Hematopoietic multipotent progenitor cell treated with erythropoietin and hydrocortisone succinate and interleukin-3 and kit ligand, for 6 days (in vitro differentiated cells): ENCODE measurements at regions not wholly inside any gene's neighbourhood (a gene's known extent, or its start where the extent isn't known, plus 50 kb on each side); places are given as distances from the start of the nearest gene placed in this dataset.
"Not testable (repeated sequence)": the region's sequence is repeated elsewhere in the genome, so short reads cannot be mapped to it uniquely, and the experiment has no call there.

Experiments used
- DNase-seq: peaks from one replicate; pipeline ENCODE4 v3.0.0-alpha.2; 2015

- no peak for DNase-seq
Measured at GRCh38 chr6:90463359-90463758, 123.5 kb downstream of the MAP3K7 start.

DNA sequence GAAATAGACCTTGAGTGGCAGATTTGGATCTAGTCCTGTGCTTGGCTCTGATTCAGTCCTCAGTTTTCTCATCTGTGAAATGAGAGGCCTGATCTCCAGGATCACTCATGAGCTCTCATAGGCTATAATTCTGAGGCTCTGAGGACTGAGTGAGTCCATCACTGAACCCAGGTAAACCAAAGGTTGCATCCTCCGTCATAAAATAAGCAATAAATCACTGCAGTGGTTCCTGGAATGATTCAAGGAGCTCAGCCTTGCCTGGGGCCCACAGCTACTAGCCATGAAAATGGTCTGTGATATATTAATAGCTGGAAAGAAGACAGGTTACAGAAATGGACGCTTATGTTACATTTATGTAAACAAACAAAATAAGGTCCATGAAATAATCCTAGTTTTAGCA lies 124.8 kb downstream of the MAP3K7 start:
- no peak for DNase-seq

GRCh38 chr6:90461383-90461782 lies 125.5 kb downstream of the MAP3K7 start:
- no peak for DNase-seq

DNA sequence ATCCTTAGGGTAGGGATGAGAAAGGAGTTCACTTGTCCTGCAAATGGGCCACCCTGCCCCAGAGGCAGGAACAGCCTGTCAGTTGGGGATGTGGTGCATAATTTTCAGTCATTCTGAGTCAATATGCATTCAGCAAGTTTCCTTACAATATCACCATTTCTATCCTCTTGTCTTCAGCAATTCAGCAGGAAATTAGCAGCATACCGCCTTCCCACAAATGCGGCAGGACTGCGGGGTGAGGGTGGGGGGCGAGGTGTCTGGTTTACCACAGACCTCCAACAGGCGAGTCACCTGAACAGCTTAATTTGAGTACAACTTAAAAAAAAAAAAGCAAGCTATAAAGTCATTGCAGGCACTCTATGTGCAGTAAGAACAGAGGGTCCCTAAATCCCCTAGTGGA lies 126.8 kb downstream of the MAP3K7 start:
- DNase-seq = no peak

DNA sequence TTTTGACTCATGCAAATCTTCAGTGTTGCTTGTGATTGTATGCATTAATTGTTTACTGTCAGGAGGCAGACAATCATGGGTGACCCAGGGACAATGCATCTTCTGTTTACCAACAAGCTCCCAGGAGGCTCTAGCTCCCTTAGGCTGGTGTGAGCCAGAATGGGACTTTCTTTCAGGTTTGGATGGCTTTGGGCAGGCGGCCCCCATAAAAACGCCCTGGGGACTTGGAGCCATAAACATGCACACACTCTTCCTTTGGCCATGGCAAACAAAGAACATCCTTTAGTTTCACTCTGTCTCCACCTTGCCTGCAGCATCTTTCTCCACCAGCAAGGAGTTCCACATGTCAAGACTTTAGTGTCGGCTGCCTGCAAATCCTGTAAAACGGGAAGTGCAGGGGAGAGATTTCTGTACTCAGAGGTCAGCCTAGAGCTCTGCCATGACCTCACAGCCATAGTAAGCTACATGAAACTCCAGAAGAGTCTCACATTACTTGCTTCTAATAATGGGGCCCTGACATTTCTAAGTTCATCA lies 127.6 kb downstream of the MAP3K7 start:
- no peak for DNase-seq

- peak; percentile 37 for DNase-seq
Measured at GRCh38 chr6:90458353-90459224, 128.3 kb downstream of the MAP3K7 start.

DNA sequence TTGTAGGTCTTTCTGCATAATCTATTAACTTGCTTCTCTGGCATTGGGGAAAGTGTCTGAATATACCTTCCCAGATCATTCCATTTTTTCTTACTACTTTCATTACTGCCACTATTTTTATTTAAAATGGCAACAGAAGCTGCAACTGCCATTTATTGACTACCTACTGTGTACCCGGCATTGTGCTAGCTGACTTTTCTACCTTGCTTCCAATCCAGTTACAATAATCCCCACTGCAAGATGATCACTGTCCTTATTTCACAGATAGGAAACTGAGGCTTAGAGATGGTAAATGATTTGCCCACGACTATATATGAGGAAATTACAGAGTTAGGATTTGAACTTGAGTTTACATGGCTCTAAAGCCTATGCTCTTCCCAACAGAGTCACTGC lies 129.0 kb downstream of the MAP3K7 start:
- no peak for DNase-seq

DNA sequence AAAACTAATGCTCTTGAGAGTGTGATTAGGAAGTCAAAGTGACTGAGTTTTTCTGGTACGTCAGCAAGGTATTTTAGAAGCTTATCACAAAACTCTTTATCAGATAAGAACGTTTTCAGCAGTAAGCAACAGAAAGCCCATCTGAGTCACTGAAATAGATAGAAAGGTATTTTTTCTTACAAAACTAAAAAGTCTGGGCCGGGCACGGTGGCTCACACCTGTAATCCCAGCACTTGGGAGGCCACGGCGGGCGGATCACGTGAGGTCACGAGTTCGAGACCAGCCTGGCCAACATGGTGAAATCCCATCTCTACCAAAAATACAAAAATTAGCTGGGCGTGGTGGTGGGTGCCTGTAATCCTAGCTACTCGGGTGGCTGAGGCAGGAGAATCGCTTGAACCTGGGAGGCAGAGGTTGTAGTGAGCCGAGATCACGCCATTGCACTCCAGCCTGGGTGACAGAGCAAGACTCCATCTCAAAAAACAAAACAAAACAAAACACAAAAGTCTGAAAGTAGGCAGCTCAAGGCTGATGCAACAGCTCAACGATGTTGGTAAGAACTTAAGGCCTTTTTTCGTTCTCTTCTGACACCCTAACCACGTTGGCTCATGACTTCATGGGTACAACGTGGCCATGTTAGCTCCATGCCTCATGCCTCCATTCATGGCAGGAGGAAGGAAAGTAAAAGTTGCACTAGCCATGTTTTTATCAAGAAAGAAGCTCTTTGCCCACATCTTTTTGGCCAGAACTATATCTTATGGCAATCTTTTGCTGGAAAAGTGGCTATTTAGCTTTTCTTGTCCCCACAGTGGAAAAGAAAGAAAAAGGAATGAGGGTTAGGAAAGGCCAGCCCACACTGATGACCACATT lies 129.6 kb downstream of the MAP3K7 start:
- DNase-seq = not testable (repeated sequence)

DNA sequence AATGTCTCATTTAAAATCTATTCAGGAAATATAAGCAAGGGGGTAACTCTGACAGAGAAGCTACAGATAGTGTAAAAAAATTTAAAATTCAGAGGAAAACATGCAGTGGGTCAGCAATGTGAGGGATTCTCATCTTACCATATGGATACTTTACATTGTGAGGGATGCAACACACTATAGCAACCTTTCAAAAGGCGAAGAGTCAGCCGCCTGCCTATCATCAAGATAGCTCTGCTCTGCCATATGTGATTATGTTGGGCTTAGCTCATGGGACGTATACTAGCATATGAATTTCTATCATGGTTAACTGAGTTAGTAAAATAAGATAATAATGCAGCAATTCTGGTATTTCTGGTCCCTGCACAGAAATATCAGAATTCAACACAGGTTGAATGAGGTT lies 130.9 kb downstream of the MAP3K7 start:
- DNase-seq = no peak

DNA sequence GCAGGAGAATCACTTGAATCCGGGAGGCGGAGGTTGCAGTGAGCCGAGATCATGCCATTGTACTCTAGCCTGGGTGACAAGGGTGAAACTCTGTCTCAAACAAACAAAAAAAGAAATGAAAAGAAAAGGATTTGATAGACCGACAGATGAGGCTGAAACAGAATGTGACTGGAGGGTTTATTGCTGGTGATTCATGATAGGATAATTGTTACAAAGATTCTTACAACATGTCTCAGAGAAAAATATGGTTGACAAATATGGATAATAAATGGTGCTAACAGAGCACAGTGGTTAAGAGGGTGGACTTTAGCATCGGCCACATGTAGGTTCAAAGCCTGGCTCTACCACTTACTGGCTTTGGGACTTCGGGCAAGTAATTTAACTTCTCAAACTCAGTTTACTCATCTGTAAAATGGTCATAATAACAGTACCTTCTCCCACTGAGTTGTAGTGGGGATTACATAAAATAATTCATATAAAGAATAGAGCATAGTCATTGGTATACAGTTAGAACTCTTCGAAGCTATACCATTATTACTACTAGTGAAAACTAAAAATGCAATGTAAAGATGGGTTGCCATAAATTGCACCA lies 131.9 kb downstream of the MAP3K7 start:
- DNase-seq = no peak

DNA sequence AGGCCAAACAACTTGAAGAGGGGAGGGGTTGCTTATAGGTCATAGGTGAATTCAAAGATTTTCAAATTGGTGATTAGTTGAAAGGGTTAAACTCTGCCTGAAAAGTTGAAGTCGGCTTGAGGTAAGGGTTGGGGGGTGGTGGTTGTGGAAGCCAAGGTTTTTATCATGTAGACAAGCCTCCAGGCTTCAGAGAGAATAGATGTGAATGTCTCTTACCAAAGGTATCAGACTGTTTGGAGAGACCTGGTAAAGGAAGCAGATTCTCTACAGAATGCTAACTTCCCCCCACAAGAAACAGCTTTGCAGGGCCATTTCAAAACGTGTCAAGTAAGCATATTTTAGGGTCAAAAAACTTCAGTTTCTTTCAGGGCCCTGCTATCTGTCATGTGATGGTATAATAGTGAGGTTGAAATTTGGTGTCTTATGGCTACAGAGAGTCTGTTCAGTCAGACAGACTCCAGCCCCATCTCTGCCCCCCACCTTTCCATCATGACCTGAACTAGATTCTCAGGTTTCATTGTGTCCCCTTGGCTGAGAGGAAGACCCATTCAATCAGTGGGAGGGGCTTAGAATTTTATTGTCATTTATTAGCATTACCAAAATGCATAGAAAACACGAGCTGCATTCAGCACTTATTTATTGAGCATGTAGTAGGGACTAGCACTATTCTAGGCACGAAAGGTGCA lies 136.5 kb downstream of the MAP3K7 start:
- DNase-seq = no peak

DNA sequence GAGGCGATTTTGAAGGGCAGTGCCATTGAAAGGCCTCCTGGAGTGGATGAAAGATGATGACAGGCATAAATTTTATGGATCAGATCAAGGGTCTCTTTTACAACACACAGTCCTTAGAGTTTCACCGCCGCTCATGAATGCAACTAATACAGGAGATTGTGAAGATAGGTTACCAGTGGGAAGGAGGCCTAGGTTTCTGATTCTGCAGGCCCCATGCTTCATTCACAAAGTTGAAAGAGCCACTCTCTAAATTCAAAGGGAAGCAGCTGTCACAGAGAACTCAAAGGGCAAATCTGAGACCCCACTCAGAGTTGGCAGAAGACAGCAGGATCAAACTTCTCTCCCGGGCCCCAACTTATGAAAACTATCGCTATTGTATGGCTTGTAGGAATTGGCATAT lies 137.6 kb downstream of the MAP3K7 start:
- DNase-seq = no peak

DNA sequence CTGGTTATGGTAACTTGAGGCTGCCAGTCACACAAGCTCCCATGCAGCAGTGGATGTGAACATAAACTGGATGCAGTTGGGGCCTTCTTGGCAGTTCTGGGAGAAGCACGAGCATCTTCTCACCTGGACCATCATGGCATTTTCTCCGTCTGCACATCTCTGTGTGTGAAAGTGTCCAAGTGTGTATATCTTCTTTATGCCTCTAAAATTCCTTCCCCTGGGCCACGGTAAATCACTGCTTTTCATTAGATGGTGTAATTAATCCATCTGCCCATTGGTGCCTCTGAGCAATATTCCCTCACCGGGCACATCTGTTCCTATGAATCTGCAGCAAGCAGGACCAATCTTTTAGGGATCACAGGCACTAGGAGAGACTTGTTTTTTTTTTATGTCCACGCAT lies 138.0 kb downstream of the MAP3K7 start:
- no peak for DNase-seq

DNA sequence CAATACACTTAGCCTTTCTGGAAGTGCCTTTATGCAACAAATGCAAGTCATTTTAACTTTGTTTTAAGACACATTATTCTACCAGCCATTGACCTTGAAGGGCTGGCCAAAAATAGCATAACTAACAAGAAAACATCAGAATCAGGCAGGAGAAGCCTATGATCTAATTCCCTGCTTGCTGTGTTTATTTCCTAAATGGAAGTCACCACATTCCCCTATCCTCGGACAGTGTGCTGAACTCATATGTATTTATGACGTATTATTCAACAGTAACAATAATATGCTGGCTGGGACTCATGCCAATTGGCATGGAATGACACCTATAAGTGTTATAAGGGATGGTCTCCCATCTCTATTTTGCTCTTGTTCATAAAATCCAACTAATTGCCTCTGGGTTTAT lies 140.7 kb downstream of the MAP3K7 start:
- no peak for DNase-seq

- no peak for DNase-seq
Measured at GRCh38 chr6:90445533-90446108, 141.3 kb downstream of the MAP3K7 start.

- DNase-seq = no peak
Measured at GRCh38 chr6:90444160-90444714, 142.6 kb downstream of the MAP3K7 start.

GRCh38 chr6:90442366-90442765 lies 144.5 kb downstream of the MAP3K7 start:
- no peak for DNase-seq

GRCh38 chr6:90440586-90441283 lies 144.1 kb upstream of the BACH2 start:
- DNase-seq = no peak

- no peak for DNase-seq
Measured at GRCh38 chr6:90439586-90439985, 142.9 kb upstream of the BACH2 start.

DNA sequence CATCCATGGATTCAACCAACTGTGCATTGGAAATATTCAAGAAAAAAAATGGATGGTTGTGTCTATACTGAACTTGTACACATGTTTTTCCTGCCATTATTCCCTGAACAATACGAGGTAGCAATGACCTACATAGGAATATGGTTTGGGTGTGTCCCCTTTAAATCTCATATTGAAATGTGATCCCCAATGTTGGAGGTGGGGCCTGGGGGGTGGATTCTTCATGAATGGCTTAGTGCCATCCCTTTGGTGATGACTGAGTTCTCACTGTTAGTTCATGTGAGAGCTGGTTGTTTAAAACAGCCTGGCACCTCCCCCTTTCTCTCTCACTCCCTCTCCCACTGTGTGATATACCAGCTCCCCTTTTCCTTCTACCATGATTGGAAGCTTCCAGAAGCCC lies 139.8 kb upstream of the BACH2 start:
- DNase-seq = no peak

DNA sequence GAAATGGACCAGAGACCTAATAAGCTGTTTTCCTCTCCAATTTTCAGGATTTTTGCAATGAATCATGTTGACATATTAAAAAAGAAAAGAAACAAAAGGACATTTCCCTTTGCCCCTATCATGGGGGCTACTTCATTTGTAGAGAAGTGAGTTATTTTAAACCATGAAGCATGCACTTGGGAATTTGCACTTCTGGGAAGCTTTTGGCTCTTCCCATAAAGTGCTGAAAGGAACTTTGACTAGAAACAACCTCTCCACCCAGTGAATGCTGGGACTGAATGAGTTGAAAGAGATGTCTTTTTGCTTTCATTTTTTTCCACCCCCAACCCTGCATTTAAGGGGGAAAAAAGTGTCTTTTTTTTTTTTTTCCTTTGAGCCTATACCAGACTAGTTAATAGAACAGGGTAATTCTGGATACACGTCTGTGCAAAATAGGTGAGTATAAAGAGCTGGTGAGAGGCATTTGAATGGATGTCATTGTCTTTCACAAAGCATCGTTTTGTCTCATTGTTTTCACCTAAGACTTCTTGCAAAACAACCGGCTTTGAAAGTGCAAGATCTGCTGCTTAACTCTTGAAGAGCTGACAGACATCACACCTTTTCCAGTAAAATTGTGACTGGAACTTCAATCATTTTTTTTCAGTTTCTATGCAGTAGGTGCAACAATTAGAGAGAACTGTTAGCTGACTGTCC lies 138.7 kb upstream of the BACH2 start:
- DNase-seq = no peak
